ENCODE measurements at regions not wholly inside any gene's neighbourhood (a gene's known extent, or its start where the extent isn't known, plus 50 kb on each side); places are given as distances from the start of the nearest gene placed in this dataset.
A peak's percentile ranks its signal among the peaks of the same experiment; 100 is the strongest.

GRCh38 chr2:41856946-41857345, 190.9 kb upstream of the PKDCC start:
- Mint-ChIP-seq H3K27me3 (ENCODE audit: low read depth) (no peaks in the 10 kb centered on the region), H3K4me1 (ENCODE audit: low read depth) (peaks cover 12% of the 10 kb centered on the region), H3K27ac (ENCODE audit: unreplicated experiment) (no peak overlapping the region), H3K9me3 (ENCODE audit: low read depth) (no peaks in the 10 kb centered on the region), H3K4me3 (ENCODE audit: unreplicated experiment) (no peak overlapping the region), H3K36me3 (ENCODE audit: low read depth) (no peaks in the 10 kb centered on the region)
- DNase-seq (ENCODE audit: low spot score): no peak
- no peak for TF ChIP-seq CTCF (IDR thresholded peaks at IDR 0.05)

- DNase-seq (ENCODE audit: low spot score): no peak
- H3K36me3 Mint-ChIP-seq (ENCODE audit: low read depth): no peaks in the 10 kb centered on the region
- no peak for TF ChIP-seq CTCF (IDR thresholded peaks at IDR 0.05)
- H3K9me3 Mint-ChIP-seq (ENCODE audit: low read depth): no peaks in the 10 kb centered on the region
- peaks cover 12% of the 10 kb centered on the region for H3K4me1 Mint-ChIP-seq (ENCODE audit: low read depth)
- peak overlapping the region; percentile 89 for H3K27ac Mint-ChIP-seq (ENCODE audit: unreplicated experiment)
- H3K4me3 Mint-ChIP-seq (ENCODE audit: unreplicated experiment): no peak overlapping the region
- no peaks in the 10 kb centered on the region for H3K27me3 Mint-ChIP-seq (ENCODE audit: low read depth)
These were observed 188.0 kb upstream of the PKDCC start for GRCh38 chr2:41859615-41860514.

- H3K4me1 Mint-ChIP-seq (ENCODE audit: low read depth): peaks cover 28% of the 10 kb centered on the region
- TF ChIP-seq CTCF (IDR thresholded peaks at IDR 0.05): no peak
- DNase-seq (ENCODE audit: low spot score): no peak
- no peaks in the 10 kb centered on the region for H3K9me3 Mint-ChIP-seq (ENCODE audit: low read depth)
- H3K36me3 Mint-ChIP-seq (ENCODE audit: low read depth): no peaks in the 10 kb centered on the region
- no peak overlapping the region for H3K27ac Mint-ChIP-seq (ENCODE audit: unreplicated experiment)
- no peak overlapping the region for H3K4me3 Mint-ChIP-seq (ENCODE audit: unreplicated experiment)
- no peaks in the 10 kb centered on the region for H3K27me3 Mint-ChIP-seq (ENCODE audit: low read depth)
These were observed 184.8 kb upstream of the PKDCC start for GRCh38 chr2:41863062-41863461.

GRCh38 chr2:41865263-41865662, 182.6 kb upstream of the PKDCC start:
- TF ChIP-seq CTCF (IDR thresholded peaks at IDR 0.05): no peak
- H3K27me3 Mint-ChIP-seq (ENCODE audit: low read depth): no peaks in the 10 kb centered on the region
- H3K4me1 Mint-ChIP-seq (ENCODE audit: low read depth): peaks cover 32% of the 10 kb centered on the region
- no peak overlapping the region for H3K27ac Mint-ChIP-seq (ENCODE audit: unreplicated experiment)
- no peak overlapping the region for H3K4me3 Mint-ChIP-seq (ENCODE audit: unreplicated experiment)
- H3K36me3 Mint-ChIP-seq (ENCODE audit: low read depth): no peaks in the 10 kb centered on the region
- H3K9me3 Mint-ChIP-seq (ENCODE audit: low read depth): no peaks in the 10 kb centered on the region
- no peak for DNase-seq (ENCODE audit: low spot score)

- Mint-ChIP-seq H3K36me3 (ENCODE audit: low read depth) (no peaks in the 10 kb centered on the region), H3K27ac (ENCODE audit: unreplicated experiment) (peak overlapping the region; percentile 41), H3K4me1 (ENCODE audit: low read depth) (peaks cover 50% of the 10 kb centered on the region), H3K9me3 (ENCODE audit: low read depth) (no peaks in the 10 kb centered on the region), H3K27me3 (ENCODE audit: low read depth) (no peaks in the 10 kb centered on the region), H3K4me3 (ENCODE audit: unreplicated experiment) (no peak overlapping the region)
- DNase-seq (ENCODE audit: low spot score): no peak
- no peak for TF ChIP-seq CTCF (IDR thresholded peaks at IDR 0.05)
These were observed 180.3 kb upstream of the PKDCC start for GRCh38 chr2:41867553-41867952.

Measured in chondrocyte (in vitro differentiated cells).